Stimulated activated CD4-positive, alpha-beta T cell treated with anti-CD3 and anti-CD28 coated beads, Interleukin-4, amount 100 ng/mL, for 4 hours (primary cell): ENCODE measurements at regions not wholly inside any gene's neighbourhood (a gene's known extent, or its start where the extent isn't known, plus 50 kb on each side); places are given as distances from the start of the nearest gene placed in this dataset.

Experiments used
- DNase-seq, 2 experiments: peaks; one replicate each; pipeline ENCODE4 v3.0.0-alpha.2; 2020

DNA sequence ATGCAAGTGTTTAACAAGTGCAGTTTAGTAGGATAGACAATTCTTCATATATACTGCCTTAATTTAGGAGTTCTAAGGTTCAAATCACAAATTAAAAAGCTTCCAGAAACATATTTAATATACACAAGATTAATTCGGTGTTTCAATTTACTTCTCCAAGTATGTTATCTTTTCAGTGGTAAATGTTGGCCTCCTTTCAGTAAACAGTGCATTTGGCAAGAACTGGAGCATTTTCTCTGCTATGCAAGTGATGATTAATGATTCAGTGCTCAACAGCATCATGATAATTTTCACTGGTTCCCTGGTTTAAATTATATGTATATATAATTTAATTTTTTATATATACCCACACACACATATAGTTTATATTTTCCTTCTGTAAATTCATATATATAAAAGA, 541.7 kb downstream of the EFNA5 start:
- no peak for DNase-seq

DNA sequence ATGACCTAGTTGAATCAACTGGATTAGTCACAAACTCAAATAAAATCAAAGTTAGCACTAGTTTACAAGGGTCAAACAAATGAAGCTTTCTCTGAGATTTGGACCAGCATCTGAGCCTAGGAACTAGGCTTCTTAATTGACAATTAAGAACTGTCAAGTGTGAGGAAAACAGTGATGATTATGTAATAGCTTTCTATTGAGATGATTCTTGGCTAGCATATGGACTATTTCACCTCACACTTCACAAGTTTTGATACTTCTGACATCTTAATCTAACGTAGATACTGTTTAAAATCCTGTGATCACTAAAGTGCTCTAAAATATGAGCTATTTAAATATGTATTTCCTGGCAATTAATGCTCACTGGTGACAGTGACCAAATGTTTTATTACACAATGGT, 542.9 kb downstream of the EFNA5 start:
- DNase-seq = no peak

DNA sequence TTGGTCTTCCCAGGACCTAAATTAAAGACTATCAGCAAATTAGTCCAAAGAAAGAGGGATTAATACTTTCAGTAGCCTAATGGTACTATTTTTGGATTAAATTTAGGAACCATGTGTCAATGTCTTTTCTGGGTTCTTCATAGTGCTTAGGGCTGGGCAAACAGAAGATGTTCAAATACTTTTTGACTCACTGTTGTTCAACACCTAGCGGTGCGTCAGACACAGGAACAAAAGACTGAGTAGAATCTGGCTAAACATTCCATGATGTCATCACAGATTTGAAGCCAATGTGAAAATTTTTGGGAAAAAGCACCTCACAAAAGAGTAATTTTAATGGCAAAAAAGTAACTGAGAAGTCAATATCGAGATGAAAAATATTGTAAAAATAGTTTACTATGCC, 544.4 kb downstream of the EFNA5 start:
- DNase-seq = no peak

DNA sequence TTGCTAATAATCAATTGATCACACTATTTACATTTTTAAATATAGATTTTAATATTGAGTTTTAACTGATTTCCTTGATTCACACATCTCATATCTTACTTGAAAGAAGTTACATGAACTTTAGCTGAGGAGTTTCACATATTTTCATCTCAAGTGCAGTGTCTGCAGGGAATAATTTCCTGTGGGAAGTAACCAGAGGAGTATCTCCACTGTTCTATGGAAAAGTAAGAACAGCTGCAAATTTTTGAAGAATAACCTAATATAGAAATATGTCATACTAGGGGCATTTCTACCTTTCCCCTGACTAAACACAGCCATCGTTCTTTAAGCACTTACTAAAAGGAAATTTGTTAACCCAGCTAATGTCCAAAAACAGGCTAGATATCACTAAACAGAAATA, 546.4 kb downstream of the EFNA5 start:
- no peak for DNase-seq

DNA sequence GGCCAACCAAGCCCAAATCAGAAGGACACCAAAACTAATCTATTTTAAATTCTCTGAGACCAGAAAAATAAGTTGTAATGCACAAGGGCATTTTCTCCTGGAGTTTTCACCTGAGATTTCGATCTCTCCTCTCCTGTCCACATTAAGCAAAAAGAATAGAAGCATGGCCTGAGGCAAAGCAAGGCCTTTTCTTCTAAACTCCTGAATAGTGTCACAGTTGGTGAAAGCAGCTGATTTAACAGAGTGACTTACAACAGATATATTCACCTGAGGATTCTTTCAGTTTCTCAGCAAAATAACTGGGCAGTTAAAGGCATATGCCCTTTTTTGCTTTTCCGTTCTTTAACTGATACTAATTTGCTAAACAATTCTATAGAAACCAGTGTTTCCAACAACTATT, 547.7 kb downstream of the EFNA5 start:
- no peak for DNase-seq

DNA sequence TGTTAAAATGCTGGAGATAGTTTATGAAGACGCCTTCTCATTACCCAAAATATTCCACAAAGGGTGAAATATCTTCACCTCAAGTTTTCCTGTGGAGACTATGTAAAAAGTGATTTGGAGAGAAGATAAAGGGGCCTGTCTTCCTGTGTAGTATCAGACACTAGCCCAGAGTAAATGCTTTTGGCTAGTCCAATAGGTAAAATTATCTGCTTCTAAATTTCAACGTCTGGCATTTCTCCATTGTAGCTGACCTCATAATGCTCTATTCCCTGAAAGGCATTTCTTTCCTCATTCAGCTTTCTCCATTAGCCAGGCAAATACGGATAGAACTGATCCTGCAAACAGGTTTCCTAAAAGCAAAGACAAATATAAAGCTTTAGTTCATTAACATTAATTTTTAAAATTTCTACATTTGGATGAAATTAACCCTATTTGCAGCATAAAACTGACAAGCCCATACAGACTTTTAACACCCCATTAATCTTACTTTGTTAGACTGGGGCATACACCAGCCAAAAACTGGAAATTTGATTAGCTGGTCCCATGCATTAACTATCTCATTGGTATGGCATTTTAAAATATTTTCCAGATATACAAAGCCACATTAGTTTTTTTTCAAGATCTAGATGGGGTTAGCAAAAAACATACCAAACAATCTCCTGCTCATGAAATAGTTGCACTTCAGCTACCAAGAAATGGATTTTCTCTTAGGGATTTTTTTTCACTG, 548.8 kb downstream of the EFNA5 start:
- DNase-seq = no peak

DNA sequence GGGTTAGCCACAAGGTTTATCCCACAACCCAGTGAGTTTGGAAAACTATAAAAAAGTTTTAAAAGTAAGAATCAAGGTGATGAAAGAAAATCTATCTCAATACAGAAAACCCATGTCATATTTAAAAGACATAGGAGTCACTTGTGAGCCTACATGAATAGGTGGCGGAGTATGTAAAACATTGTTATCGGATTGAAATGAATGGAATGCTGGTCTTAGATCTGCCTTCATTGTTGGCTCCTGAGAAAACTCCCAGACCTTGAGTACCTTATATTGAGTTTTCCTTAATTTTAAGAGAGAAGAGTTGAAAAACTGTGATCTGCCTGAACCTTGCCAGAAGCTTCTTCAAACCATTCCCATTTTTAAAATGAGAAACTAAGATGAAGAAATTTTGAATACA, 551.1 kb downstream of the EFNA5 start:
- no peak for DNase-seq

DNA sequence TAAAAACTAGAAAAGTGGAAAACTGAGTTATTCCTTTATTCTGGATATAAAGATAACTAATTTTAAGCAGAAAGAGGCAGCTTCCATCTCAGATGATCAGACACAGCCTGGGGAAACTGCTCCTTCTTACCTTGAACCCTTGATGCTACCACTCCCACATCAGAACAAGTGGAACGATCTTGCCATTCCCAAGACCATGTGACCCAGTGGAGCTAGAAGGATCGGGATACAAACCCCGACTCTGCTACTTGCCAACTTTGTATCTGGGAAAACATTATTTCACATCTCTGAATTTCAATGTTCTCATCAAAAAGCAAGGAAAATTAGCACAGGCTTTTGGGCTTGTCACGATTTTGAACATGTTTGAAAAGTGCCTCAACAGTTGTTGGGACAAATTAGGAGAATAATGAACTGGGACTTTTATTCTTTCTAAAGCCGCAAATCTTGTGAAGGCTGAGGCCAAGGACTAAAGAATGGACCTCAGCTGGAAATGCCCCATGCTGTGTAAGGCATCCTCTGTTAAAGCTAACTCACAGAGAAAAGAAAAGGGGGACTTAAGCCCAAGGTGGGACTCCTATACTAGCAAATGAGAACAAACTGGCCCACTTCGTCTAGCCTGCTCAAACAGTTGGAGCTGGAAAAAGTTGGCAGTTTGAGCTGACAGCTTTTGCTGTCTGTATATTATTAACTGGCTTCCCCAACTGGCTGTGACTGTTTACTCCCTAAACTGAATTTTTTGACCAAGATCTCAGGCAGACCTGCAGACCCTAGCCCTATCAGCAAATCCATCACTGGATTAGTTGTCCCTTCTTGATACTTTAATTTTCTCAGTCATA, 552.3 kb downstream of the EFNA5 start:
- no peak for DNase-seq

DNA sequence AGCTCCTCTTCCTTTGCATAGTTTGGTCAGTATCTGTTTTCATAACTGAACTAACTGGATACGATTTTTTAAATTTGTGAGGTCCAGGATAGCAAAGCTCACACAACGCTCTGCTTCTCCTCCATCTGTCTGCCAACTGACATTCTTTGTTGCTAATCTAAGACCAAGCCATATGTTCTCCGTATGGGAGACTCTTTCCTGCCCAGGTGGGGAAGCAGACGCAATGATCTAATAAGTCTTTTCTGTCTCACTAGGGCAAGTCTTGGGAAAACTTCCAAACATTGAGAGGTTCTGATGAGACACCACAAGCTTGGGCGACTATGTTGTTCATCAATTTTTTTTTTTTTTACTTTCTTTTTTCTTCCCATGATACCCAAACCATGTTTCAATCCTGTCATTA, 558.5 kb downstream of the EFNA5 start:
- no peak for DNase-seq

DNA sequence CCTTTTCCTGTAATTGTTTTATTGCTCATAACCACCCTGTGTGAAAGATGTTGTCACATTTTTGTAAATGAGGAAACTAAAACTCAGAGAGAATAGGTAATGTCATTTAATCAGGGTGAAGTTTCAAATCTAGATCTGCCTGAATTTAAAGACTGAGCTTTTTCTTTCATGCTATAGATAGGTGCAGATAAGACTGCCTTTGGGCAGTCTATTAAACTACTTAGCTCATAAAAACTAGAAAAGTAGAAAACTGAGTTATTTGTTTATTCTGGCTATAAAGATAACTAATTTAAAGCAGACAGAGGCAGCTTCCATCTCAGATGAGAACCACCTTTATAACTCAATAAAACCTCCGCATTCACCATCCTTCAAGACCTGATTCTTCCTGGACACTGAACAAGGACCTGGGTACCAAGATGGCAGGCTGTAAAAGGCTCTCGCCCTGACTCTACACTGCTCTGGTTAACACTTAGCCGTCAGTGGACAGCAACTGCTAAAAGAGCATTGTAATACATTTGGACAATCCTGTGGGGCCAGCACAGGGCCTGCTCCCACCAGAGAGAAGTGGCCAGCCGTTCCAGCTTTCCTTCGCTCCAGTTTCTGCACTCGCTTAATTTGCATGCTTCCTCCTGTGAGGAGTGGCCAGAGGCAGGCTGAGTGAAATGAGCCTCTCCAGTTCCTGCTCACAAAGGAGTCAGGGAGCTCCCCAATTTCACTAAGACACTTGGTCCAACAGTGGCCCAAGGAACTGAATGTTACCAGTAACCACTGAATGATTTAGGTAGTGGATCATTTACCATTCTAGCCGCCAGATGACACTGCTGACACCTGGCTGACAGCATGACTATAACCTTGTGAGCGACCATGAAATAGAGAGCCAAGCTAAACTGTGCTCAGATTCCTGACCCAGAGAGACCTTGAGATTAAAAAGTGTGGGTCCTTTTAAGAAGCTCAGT, 566.4 kb downstream of the EFNA5 start:
- no peak for DNase-seq

DNA sequence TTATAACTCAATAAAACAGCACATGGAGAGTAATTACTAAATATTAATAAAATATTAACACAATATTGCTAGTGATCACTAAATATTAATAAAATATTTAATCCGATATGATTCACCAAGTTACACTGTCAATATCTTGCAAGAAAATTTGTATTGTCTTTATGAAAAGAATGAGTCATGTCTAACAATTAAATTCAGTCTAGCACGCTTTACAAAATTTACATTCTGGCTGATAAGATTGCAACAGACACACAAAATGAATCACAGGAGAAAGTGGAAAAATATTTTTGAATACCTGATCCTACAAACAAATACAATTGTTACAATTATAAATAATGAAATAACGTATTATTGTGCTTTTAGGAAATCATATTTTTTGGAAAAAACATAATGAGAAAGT, 567.2 kb downstream of the EFNA5 start:
- no peak for DNase-seq

DNA sequence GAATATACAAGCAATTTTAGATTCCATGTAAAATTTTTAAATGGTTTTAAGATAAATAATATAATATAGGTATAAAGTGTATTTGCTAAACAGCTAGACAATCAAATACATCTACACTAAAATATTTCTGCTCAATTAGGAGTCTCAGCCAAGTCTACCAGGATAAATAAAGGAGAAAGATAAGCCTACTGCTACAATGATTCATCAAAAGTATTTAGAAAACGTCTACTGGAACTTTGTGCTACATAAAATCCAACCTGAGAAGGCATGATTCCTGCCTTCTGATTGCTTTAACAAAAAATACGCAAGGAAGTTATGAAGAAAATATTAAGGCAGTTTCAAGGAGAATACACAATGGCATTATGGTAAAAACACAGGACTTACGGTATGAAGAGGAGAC, 570.6 kb downstream of the EFNA5 start:
- DNase-seq = no peak

DNA sequence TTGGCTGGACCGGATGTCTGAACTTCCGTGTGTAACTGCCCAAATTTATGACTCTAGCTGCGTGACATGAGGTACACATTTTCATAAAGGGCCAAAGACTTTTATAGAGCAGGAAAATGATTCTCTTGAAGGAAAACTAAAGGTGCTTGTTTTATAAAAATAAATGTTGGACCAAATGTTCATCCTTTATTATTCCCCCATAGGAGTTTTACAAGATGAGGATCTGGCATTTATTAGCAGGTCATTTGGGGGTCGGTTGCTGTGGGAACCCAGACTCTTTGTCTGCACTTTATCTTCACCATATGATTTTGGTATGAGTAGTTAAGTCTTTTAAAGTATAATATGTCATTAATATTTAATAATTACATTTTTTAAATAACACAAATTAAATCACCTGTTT, 571.2 kb downstream of the EFNA5 start:
- no peak for DNase-seq

DNA sequence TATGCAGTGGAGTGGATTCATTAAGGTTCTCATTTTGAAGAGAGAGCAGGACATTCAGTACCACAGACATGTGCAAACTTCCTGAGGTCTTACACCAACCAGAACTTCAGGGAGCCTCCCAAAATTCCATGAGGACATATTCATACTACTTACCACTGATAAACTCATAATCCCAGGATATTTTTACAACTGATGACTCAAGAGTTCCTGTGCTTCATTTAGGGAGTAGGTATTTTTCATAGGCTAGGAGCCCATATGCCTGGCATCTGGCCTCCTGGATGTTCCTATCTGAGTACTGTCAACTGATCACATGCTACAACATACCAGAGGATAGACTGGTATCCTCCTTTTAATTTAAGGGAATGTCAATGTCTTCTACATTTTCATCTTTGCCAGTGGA, 578.0 kb downstream of the EFNA5 start:
- no peak for DNase-seq

DNA sequence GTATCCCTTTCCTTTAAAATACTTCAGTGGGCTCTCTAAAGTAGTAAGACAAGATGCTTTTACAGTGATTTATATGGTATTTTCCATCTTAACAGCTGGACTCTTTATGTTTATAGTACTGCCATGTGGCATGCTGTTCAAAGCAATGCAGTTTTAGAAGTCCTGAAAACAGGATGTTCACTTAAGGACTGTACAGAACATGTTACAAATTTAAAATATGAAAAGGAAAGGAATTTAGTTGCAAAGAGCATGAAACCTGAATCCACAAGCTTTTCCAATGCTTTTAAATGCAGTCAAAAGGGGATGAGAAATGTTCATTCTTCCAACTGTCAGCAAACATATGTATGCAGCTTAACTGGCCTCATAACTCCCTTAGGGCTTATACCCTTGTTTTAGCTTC, 580.2 kb downstream of the EFNA5 start:
- DNase-seq = no peak

DNA sequence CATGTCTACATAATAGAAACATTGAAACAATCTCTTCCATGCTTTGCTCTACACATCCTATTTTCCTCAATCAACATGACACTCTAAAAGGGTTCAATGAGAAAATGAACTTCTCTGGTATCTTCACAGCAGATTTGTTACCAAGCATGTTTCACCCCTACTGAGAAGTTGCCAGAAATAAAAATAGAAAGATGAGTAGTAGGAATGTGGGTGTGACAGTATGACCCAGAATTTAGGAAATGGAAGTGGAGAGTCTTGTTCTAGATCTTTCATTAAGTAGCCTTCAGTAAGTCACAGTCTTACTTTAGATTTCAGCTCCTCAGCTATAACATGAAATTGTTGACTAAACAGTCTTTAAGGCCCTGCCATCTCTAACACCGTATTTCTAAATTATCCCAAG, 581.8 kb downstream of the EFNA5 start:
- DNase-seq = no peak

DNA sequence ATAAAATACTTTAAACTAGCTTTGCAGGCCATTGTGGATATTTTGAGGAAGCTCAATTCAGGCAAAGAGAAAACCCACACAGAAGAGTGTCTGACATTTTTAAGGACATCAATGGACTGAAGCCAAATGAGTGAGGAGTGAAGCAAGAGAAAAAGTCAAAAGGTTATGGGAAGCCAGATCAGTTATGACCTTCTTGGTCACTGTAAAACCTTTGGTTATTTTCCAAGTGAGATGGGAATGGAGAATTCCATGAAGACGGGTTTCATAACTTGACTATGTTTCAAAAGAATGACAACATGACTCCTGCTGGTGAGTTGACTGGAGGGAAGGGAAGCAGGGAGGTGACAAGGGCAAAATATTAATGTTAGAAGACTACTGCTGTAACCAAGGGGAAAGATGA, 585.2 kb downstream of the EFNA5 start:
- DNase-seq = no peak

DNA sequence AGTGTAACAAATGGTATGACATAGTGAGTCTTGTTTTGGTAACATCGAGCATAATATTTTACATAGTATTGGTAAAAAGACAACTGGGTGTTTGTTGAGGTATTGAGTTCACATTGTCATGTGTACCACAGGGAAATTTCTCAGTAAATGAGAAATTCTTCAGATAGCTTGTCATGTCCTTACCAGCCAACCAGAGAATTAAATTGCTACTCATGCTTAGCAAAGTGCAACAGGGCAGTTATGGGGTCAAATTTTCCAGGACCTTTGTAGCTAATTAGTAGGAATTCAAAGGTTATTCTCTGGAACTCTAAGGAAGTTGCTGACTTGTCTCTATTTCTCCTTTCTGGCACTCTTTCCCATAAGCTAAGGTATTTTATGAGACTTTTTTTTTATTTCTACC, 595.7 kb downstream of the EFNA5 start:
- no peak for DNase-seq

DNA sequence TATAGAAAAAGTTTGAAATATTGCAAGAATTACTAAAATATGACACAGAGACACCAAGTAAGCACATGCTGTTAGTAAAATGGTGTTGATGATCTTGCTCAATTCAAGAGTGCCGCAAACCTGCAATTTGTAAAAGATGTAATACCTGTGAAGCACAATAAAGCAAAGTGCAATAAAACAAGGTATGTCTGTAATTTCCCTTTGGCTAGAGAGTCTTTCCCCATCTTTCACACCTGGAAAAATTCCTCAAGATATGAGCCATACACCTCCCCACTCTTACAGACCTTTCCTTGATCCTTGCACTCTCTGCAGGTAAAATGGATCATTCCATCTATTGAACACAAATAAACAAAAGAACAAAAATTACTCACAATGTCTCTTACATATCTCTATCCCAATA, 597.8 kb downstream of the EFNA5 start:
- DNase-seq = no peak

DNA sequence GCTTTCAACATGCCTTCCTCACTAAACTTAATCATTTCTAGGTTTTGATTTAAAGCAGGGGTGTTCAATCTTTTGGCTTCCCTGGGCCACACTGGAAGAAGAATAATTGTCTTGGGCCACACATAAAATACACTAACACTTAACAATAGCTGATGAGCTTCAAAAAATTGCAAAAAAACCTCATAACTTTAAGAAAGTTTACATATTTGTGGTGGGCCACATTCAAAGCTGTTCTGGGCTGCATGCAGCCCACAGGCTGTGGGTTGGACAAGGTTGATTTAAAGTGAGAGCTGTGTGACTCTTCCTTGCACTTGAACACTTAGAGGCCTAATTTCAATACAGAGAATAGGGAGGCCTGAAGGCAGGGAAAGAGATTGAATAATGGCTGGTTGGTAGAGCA, 598.3 kb downstream of the EFNA5 start:
- no peak for DNase-seq

DNA sequence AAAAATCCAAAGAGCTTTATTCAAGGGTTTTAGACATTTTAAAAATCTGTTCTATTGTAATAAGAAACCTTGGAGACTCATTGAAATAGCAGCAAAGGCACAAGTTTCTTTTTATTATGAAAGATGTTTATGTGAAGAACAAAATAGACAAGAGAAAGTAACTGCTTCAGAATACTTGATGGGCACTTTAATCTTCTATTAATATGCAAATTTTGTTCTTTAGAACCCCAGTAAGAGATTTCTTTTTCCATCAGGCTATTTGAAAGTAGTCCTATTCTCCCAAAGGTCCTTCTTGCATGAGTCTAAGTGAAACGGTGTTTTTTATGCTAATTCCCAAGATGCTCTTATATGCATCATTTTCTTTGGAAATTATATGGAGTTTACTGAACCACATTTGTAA, 602.0 kb downstream of the EFNA5 start:
- DNase-seq = no peak

DNA sequence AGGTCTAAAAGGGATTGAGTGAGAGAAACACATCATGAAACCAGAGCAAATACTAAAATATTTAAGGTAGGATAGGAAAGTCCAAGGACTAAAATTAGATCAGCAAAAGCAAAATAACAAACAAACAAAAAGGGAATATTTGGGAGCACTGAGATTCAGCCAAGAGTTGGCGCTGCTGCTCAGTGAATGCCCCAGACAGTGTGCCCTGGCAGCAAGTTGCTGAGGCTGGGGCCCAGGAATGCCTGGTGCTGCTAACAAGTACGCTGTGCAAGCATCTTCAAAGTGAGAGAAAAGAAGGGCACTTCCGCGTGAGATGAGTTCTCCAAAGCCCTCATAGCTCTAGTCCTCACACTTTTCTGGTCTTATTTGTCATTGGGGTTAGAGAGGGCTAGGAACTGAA, 603.3 kb downstream of the EFNA5 start:
- DNase-seq = no peak

DNA sequence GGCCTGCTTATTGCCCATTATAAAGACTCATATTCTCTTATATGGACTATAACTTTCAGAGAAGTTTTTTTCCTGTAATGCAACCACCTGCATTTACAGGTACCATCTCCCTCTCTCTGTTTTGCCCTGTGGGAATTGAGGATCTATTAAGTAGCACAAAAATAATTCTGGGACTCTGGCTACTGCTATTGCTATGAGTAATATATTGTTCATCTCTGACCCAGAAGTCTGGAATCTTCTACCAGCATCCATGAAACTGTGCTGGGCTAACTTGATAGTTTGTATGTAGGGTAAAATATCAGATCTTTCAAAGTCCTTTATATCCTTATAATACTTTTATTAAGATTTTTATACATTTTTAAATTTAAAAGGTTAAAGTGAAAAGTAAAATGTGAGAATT, 607.2 kb downstream of the EFNA5 start:
- no peak for DNase-seq

DNA sequence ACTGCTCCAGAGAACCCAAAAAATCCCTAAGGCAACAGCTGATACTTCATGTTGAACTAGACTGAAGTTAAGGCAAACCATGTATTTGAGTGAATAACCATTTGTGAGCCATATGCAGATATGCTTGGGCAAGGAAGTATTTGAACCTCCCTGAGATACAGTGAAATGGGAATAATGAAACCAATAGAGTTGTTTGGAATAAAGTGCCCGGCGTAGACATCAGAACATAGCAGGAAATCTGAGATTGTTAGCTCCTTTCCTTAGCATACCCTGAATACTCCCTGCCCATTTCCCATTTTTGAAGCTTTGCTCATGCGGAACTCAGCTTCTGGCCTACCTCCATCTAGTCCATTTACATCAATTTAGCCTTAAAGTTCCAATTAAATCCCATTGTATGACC, 611.9 kb downstream of the EFNA5 start:
- no peak for DNase-seq
